ENCODE measurements at regions not wholly inside any gene's neighbourhood (a gene's known extent, or its start where the extent isn't known, plus 50 kb on each side); places are given as distances from the start of the nearest gene placed in this dataset.

DNA sequence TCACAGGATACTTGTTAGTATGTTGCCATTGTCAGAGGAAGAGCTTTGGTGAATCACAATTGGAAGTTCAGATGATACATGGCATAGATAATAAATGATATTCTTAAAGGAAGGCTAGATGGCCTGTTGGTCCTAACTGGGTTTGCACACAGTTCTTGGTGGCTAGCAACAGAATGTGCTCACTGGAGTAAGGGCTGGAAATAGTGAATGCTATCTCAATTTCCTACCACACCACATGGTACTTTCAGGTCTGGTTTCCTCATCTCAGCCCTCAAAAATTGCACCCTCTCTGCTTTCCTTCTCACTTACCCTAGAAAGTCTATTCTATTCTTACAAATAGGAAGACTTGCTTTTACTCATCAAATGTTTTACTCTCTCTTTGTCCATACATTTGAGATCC lies 622.5 kb downstream of the ANKRD7 start:
- TF ChIP-seq ZFX (IDR thresholded peaks at IDR 0.05; ENCODE audit: borderline replicate concordance) (no peak), CTCF (IDR thresholded peaks at IDR 0.05) (no peak)

Measured in 22Rv1 (cell line).